Panc1 (cell line): ENCODE measurements at regions not wholly inside any gene's neighbourhood (a gene's known extent, or its start where the extent isn't known, plus 50 kb on each side); places are given as distances from the start of the nearest gene placed in this dataset.

Source experiments
- CTCF ChIP-seq: fragments of 450-650 bp; IDR thresholded peaks from 2 replicates; pipeline ENCODE4 v1.5.1; 2017; ENCODE audit warnings: mild to moderate bottlenecking
- POLR2AphosphoS5 ChIP-seq: IDR thresholded peaks from 2 replicates; pipeline ENCODE4 v1.6.1; 2012; ENCODE audit warnings: mild to moderate bottlenecking, low read depth, low read length, moderate library complexity
- REST ChIP-seq, 2 experiments: IDR thresholded peaks; 2 replicates each; pipeline ENCODE4 v1.6.1; 2011 to 2012; ENCODE audit warnings: low read depth in 2 of 2, control low read depth in 1 of 2, low read length in 1 of 2, mild to moderate bottlenecking in 1 of 2, moderate library complexity in 1 of 2; ENCODE audit not compliant: insufficient read depth in 1 of 2
- SIN3A ChIP-seq: IDR thresholded peaks from 2 replicates; pipeline ENCODE4 v1.6.1; 2012; ENCODE audit warnings: low read depth, mild to moderate bottlenecking, low read length, moderate library complexity, borderline replicate concordance; ENCODE audit not compliant: insufficient read depth
- TCF7L2 ChIP-seq: IDR thresholded peaks from 2 replicates; pipeline ENCODE4 v1.6.1; 2011; ENCODE audit warnings: mild to moderate bottlenecking, low read depth, low read length, inconsistent platforms

GRCh38 chr4:104909376-104909775, 237.3 kb upstream of the TET2 start:
- TF ChIP-seq CTCF = no peak
- TF ChIP-seq TCF7L2 = no peak
- TF ChIP-seq POLR2AphosphoS5 = no peak
- TF ChIP-seq REST (IDR thresholded peaks at IDR 0.05; ENCODE audit: insufficient read depth in 1 of 2, low read depth in 2 of 2, low read length in 1 of 2) = no peak
- TF ChIP-seq SIN3A = no peak
